ENCODE measurements at regions not wholly inside any gene's neighbourhood (a gene's known extent, or its start where the extent isn't known, plus 50 kb on each side); places are given as distances from the start of the nearest gene placed in this dataset.
"Not testable (repeated sequence)": the region's sequence is repeated elsewhere in the genome, so short reads cannot be mapped to it uniquely, and the experiment has no call there.

- no peak for TF ChIP-seq CTCF (IDR thresholded peaks at IDR 0.05; ENCODE audit: insufficient read depth, low read depth, low read length, missing control alignments)
- H3K4me3 ChIP-seq (ENCODE audit: low read depth, low read length), result no peak overlapping the region
- no peak for DNase-seq (ENCODE audit: low read depth)
These were observed 1043.5 kb upstream of the ALCAM start for GRCh38 chr3:104323226-104323625.

GRCh38 chr3:104347291-104347690 is 1019.4 kb upstream of the ALCAM start:
- no peak for TF ChIP-seq CTCF (IDR thresholded peaks at IDR 0.05; ENCODE audit: insufficient read depth, low read depth, low read length, missing control alignments)
- no peak overlapping the region for H3K4me3 ChIP-seq (ENCODE audit: low read depth, low read length)
- no peak for DNase-seq (ENCODE audit: low read depth)

GRCh38 chr3:104349836-104350235 is 1016.9 kb upstream of the ALCAM start:
- no peak overlapping the region for H3K4me3 ChIP-seq (ENCODE audit: low read depth, low read length)
- TF ChIP-seq CTCF (IDR thresholded peaks at IDR 0.05; ENCODE audit: insufficient read depth, low read depth, low read length, missing control alignments), result no peak
- DNase-seq (ENCODE audit: low read depth), result no peak

- H3K4me3 ChIP-seq (ENCODE audit: low read depth, low read length), result no peak overlapping the region
- DNase-seq (ENCODE audit: low read depth), result no peak
- TF ChIP-seq CTCF (IDR thresholded peaks at IDR 0.05; ENCODE audit: insufficient read depth, low read depth, low read length, missing control alignments), result no peak
These were observed 1012.8 kb upstream of the ALCAM start for GRCh38 chr3:104353951-104354350.

GRCh38 chr3:104359546-104359945 is 1007.2 kb upstream of the ALCAM start:
- DNase-seq (ENCODE audit: low read depth), result no peak

GRCh38 chr3:104360038-104360437 is 1006.7 kb upstream of the ALCAM start:
- DNase-seq (ENCODE audit: low read depth), result no peak
- no peak overlapping the region for H3K4me3 ChIP-seq (ENCODE audit: low read depth, low read length)
- no peak for TF ChIP-seq CTCF (IDR thresholded peaks at IDR 0.05; ENCODE audit: insufficient read depth, low read depth, low read length, missing control alignments)

More at GRCh38 chr3:104359546-104359945, 1007.2 kb upstream of the ALCAM start:
- no peak for TF ChIP-seq CTCF (IDR thresholded peaks at IDR 0.05; ENCODE audit: insufficient read depth, low read depth, low read length, missing control alignments)
- H3K4me3 ChIP-seq (ENCODE audit: low read depth, low read length), result no peak overlapping the region

- not testable (repeated sequence) for H3K4me3 ChIP-seq (ENCODE audit: low read depth, low read length); DNase-seq (ENCODE audit: low read depth)
These were observed 1005.0 kb upstream of the ALCAM start for GRCh38 chr3:104361748-104362147.
